Endothelial cell (in vitro differentiated cells): ENCODE measurements at regions not wholly inside any gene's neighbourhood (a gene's known extent, or its start where the extent isn't known, plus 50 kb on each side); places are given as distances from the start of the nearest gene placed in this dataset.

Source experiments
- DNase-seq: peaks from one replicate; pipeline ENCODE4 v3.0.0; 2021; ENCODE audit warnings: low spot score
- H3K27ac Mint-ChIP-seq: one replicate; pipeline ENCODE4 v1.8.0; 2021; ENCODE audit warnings: mixed read lengths, inconsistent platforms; ENCODE audit not compliant: unreplicated experiment
- H3K27me3 Mint-ChIP-seq: one replicate; pipeline ENCODE4 v1.8.0; 2021; ENCODE audit warnings: mild to moderate bottlenecking, moderate library complexity, mixed read lengths, inconsistent platforms; ENCODE audit not compliant: unreplicated experiment
- H3K36me3 Mint-ChIP-seq: one replicate; pipeline ENCODE4 v1.8.0; 2021; ENCODE audit warnings: mild to moderate bottlenecking, low read depth, mixed read lengths, inconsistent platforms; ENCODE audit not compliant: unreplicated experiment
- H3K4me1 Mint-ChIP-seq: one replicate; pipeline ENCODE4 v1.8.0; 2021; ENCODE audit warnings: mild to moderate bottlenecking, mixed read lengths, inconsistent platforms; ENCODE audit not compliant: unreplicated experiment
- H3K4me3 Mint-ChIP-seq: one replicate; pipeline ENCODE4 v1.8.0; 2021; ENCODE audit warnings: mild to moderate bottlenecking, mixed read lengths, inconsistent platforms; ENCODE audit not compliant: unreplicated experiment
- H3K9me3 Mint-ChIP-seq: one replicate; pipeline ENCODE4 v1.8.0; 2021; ENCODE audit warnings: mixed read lengths, inconsistent platforms; ENCODE audit not compliant: unreplicated experiment
- TF ChIP-seq, protein P1 (sequence below): fragments of 200-600 bp; sonication (generic); IDR thresholded peaks from one replicate; pipeline ENCODE4 v1.5.0; 2021; ENCODE audit warnings: antibody characterized with exemption; ENCODE audit not compliant: unreplicated experiment

- Mint-ChIP-seq H3K9me3 (no peaks in the 10 kb centered on the region), H3K36me3 (no peaks in the 10 kb centered on the region), H3K27ac (no peak overlapping the region), H3K27me3 (peaks cover 2% of the 10 kb centered on the region), H3K4me3 (no peak overlapping the region), H3K4me1 (peaks cover 34% of the 10 kb centered on the region)
- DNase-seq: no peak
- TF ChIP-seq, protein P1, sequence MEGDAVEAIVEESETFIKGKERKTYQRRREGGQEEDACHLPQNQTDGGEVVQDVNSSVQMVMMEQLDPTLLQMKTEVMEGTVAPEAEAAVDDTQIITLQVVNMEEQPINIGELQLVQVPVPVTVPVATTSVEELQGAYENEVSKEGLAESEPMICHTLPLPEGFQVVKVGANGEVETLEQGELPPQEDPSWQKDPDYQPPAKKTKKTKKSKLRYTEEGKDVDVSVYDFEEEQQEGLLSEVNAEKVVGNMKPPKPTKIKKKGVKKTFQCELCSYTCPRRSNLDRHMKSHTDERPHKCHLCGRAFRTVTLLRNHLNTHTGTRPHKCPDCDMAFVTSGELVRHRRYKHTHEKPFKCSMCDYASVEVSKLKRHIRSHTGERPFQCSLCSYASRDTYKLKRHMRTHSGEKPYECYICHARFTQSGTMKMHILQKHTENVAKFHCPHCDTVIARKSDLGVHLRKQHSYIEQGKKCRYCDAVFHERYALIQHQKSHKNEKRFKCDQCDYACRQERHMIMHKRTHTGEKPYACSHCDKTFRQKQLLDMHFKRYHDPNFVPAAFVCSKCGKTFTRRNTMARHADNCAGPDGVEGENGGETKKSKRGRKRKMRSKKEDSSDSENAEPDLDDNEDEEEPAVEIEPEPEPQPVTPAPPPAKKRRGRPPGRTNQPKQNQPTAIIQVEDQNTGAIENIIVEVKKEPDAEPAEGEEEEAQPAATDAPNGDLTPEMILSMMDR: no peak
Observed at GRCh38 chr1:116855773-116856201, 53.9 kb upstream of the PTGFRN start.

DNA sequence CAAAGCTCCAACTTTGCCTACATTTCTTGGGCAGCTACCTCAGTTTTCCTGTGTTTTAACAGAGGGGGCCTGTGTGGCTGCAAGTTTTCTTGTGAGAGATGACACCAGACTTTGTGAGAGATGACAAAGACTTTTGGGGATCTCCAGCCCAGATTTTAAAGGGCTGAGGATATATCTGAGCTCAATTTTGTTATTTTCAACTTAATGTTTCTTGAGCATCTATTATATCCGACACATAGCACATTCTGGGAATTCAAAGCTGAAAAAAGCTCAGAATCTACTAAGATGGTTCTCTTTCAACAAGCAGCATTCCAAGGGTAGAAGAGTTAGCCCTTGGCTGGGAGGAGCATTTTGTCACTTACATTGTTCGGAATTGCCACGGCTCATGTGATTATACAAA is 53.4 kb upstream of the PTGFRN start:
- DNase-seq: no peak
- peaks cover 40% of the 10 kb centered on the region for H3K4me1 Mint-ChIP-seq
- H3K36me3 Mint-ChIP-seq: no peaks in the 10 kb centered on the region
- no peak overlapping the region for H3K27ac Mint-ChIP-seq
- TF ChIP-seq, protein P1: no peak
- no peak overlapping the region for H3K4me3 Mint-ChIP-seq
- H3K27me3 Mint-ChIP-seq: peaks cover 2% of the 10 kb centered on the region
- no peaks in the 10 kb centered on the region for H3K9me3 Mint-ChIP-seq

DNA sequence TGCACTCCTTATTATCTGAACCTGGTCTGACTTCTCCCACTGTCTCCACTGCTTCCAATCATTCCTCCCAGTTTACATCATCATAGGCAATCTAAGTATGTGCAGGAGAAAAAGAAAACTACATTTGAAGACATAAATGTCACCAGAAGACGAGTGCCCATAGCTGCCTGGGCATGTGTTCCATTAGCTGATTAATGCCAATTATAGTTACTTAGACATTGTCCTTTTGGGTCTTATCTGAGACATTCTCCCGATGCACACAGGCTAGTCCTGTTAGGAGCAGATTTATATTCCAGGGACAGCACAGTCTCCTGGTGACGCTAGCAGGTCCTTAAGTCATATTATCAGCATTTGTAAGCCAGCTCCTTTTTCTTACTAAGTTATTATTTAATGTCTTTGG is 52.6 kb upstream of the PTGFRN start:
- DNase-seq: no peak
- Mint-ChIP-seq H3K36me3 (no peaks in the 10 kb centered on the region), H3K27ac (no peak overlapping the region), H3K4me1 (peaks cover 38% of the 10 kb centered on the region), H3K9me3 (no peaks in the 10 kb centered on the region), H3K4me3 (no peak overlapping the region), H3K27me3 (peaks cover 2% of the 10 kb centered on the region)
- TF ChIP-seq, protein P1: no peak
